ENCODE measurements at regions not wholly inside any gene's neighbourhood (a gene's known extent, or its start where the extent isn't known, plus 50 kb on each side); places are given as distances from the start of the nearest gene placed in this dataset.

DNA sequence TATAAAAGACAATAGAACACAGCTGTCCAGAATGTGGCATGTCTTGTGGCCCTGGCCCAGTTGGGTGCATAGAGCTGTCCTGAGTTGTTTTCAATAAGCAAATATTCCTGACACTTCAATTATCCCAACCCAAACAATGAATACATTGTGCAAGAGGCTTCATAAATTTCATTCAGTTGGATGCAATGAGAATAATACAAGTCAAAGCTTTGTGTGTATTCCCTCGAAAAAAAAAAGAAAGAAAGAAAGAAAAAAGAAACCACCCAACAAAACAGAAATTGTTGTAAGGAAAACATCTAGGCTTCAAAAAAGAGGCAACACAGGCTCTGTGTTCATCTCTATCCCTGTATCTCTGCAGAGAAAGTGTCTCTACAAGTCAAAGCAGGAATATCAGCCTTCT, 138.7 kb upstream of the ADO start:
- H3K36me3 Mint-ChIP-seq, result no peaks in the 10 kb centered on the region
- DNase-seq (ENCODE audit: low spot score in 2 of 2), result no peak
- no peaks in the 10 kb centered on the region for H3K27me3 Mint-ChIP-seq
- peaks cover 13% of the 10 kb centered on the region for H3K4me1 Mint-ChIP-seq
- no peak overlapping the region for H3K27ac Mint-ChIP-seq
- H3K9me3 Mint-ChIP-seq, result no peaks in the 10 kb centered on the region
- ATAC-seq (ENCODE audit: low read depth), result no peak
- no peak overlapping the region for H3K4me3 Mint-ChIP-seq

DNA sequence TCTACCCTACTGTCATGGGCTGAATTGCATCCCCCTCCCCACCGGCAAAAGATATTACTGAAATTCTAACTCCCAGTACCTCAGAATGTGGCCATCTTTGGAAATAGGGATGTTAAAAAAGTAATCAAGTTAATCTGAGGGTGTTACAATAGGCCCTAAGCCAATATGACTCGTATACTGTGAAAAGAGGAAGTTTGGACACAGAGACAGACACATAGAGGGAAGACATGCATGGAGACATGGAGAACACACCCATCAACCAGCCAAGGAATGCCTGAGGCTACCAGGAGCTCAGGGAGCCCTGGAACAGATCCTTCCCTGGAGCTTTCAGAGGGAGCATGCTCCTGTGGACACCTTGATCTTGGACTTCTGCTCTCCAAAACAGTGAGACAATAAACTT, 138.2 kb upstream of the ADO start:
- Mint-ChIP-seq H3K9me3 (no peaks in the 10 kb centered on the region), H3K27ac (no peak overlapping the region), H3K4me3 (no peak overlapping the region), H3K27me3 (no peaks in the 10 kb centered on the region), H3K4me1 (peaks cover 16% of the 10 kb centered on the region), H3K36me3 (no peaks in the 10 kb centered on the region)
- DNase-seq (ENCODE audit: low spot score in 2 of 2) (no peak), ATAC-seq (ENCODE audit: low read depth) (no peak)

DNA sequence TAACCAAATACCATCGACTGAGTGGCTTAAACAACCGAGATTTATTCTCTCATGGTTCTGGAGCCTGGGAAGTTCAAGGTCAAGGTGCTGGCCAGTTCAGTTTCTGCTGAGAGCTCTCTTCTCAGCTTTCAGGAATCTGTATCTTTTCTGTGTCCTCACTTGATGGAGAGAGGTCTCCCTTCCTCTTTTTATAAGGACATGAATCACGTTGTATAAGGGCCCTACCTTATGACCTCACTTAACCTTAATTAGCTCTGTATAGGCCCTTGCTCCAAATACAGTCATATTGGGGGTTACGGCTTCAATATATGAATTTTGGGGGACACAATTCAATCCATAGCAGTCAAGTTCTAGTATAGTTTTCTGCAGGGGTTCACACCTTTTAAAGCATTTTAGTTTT, 135.2 kb upstream of the ADO start:
- no peak overlapping the region for H3K27ac Mint-ChIP-seq
- no peak overlapping the region for H3K4me3 Mint-ChIP-seq
- peak; percentile 27 for ATAC-seq (ENCODE audit: low read depth)
- no peak for DNase-seq (ENCODE audit: low spot score in 2 of 2)
- no peaks in the 10 kb centered on the region for H3K36me3 Mint-ChIP-seq
- no peaks in the 10 kb centered on the region for H3K27me3 Mint-ChIP-seq
- H3K9me3 Mint-ChIP-seq, result no peaks in the 10 kb centered on the region
- H3K4me1 Mint-ChIP-seq, result peaks cover 14% of the 10 kb centered on the region

DNA sequence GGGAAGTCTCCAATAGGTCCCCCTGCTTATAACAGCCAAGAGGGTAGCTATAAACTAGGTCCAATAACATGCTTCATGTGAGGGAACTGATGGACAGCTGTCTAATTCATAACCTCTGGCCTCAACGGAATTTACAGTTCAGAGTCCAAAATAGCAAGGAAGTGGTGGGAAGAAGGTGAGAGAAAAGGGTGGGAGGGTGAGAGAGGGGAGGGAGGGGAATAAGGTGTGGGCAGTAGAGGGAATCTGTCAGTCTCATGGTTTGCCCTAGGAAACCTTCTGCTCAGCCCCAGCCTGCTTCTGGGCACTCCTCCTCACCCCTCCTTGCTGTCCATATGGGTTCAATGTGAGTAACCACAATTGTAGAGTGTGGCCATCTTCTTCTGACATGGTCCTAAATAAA, 133.4 kb upstream of the ADO start:
- Mint-ChIP-seq H3K9me3 (no peaks in the 10 kb centered on the region), H3K27ac (no peak overlapping the region), H3K4me1 (peaks cover 14% of the 10 kb centered on the region), H3K4me3 (no peak overlapping the region), H3K36me3 (no peaks in the 10 kb centered on the region), H3K27me3 (no peaks in the 10 kb centered on the region)
- DNase-seq (ENCODE audit: low spot score in 2 of 2) (no peak), ATAC-seq (ENCODE audit: low read depth) (no peak)

DNA sequence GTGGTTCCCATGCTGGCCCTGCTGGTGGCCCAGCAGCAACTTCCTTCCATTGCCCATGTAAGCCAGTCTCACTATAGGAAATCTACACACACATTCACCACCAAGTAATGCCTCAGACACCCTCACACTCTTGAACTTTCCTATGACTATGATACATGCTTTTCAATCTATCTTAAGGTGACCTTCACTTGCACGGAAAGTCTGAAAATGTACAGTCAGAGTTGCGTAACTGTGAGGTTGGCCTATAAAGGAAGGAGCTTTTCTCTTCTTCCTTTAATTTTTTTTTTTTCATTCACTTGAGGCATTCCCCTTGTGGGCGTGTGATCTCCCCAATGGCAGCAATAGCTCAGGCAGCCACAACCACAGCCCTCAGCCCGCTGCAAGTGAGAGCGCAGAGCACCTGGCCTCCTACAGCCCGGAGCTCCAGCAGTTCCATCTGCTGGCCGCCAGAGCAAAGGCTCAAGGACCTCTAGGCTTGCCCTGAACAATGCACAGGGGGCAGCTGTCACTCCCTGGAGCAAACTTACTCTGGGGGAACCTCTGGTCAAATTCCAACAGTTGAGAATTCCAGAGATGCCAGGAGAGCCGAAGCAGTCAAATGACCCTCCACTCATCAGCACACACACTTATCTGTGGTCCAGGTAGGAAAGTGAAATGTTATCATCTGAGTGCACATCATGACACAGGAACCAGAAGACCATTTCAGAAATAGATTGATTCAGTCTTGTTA, 123.1 kb upstream of the ADO start:
- peaks cover 9% of the 10 kb centered on the region for H3K4me1 Mint-ChIP-seq
- no peaks in the 10 kb centered on the region for H3K27me3 Mint-ChIP-seq
- H3K9me3 Mint-ChIP-seq, result peaks cover 3% of the 10 kb centered on the region
- peaks cover 5% of the 10 kb centered on the region for H3K36me3 Mint-ChIP-seq
- peak; percentile 99 for ATAC-seq (ENCODE audit: low read depth)
- peak overlapping the region; percentile 9 for H3K4me3 Mint-ChIP-seq
- peak in 1 of 2 donors; percentile 44 for DNase-seq (ENCODE audit: low spot score in 2 of 2)
- peak overlapping the region; percentile 51 for H3K27ac Mint-ChIP-seq

DNA sequence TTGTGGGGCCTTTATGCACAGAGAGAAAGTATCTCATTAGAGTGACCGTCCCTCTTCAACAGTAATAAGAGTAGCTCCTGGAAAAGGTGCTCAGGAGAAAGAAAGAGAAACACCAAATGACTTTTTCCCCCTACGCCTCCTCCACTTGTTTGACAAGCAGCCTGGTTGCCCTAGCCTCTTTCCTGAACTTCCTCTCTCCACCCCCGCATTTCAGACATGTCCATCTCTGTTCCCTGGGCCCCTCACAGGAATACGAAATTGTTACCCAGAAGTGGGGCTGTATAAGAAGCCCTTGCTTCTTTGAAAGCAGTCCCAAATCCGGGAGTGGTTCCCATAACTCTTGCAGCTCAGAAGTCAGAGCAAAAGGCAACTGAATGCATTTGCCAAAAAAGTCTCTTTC, 119.6 kb upstream of the ADO start:
- no peak for ATAC-seq (ENCODE audit: low read depth)
- DNase-seq (ENCODE audit: low spot score in 2 of 2), result no peak
- H3K27ac Mint-ChIP-seq, result no peak overlapping the region
- H3K4me1 Mint-ChIP-seq, result peaks cover 13% of the 10 kb centered on the region
- H3K9me3 Mint-ChIP-seq, result peaks cover 6% of the 10 kb centered on the region
- H3K27me3 Mint-ChIP-seq, result no peaks in the 10 kb centered on the region
- H3K36me3 Mint-ChIP-seq, result peaks cover 3% of the 10 kb centered on the region
- no peak overlapping the region for H3K4me3 Mint-ChIP-seq

DNA sequence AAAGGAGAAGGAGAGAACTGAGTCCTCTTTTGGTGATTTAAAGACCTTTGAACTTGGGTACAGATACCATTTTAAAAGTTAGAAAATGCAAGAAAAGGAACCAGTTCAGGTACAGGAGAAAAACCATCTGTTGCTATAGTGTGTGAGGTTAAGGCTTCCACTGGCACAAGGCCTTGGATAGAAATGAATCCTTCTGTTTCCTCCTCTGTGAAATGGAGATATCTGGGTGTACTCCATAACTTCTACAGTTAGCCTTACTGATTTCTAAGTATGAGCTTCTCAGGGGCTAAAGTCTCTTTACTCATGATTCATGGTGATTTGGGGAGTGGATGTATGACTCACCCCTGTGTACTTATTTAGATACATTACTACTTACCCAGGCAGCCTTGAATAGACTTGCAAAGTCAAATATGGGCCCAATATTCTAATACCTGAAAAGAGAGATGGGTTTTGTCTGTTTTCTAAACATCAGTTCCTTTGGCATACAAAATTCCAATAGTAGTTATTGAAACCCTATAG, 117.2 kb upstream of the ADO start:
- H3K36me3 Mint-ChIP-seq, result peaks cover 3% of the 10 kb centered on the region
- no peaks in the 10 kb centered on the region for H3K27me3 Mint-ChIP-seq
- ATAC-seq (ENCODE audit: low read depth) (no peak), DNase-seq (ENCODE audit: low spot score in 2 of 2) (no peak)
- no peak overlapping the region for H3K4me3 Mint-ChIP-seq
- H3K9me3 Mint-ChIP-seq, result peaks cover 6% of the 10 kb centered on the region
- peaks cover 21% of the 10 kb centered on the region for H3K4me1 Mint-ChIP-seq
- no peak overlapping the region for H3K27ac Mint-ChIP-seq

DNA sequence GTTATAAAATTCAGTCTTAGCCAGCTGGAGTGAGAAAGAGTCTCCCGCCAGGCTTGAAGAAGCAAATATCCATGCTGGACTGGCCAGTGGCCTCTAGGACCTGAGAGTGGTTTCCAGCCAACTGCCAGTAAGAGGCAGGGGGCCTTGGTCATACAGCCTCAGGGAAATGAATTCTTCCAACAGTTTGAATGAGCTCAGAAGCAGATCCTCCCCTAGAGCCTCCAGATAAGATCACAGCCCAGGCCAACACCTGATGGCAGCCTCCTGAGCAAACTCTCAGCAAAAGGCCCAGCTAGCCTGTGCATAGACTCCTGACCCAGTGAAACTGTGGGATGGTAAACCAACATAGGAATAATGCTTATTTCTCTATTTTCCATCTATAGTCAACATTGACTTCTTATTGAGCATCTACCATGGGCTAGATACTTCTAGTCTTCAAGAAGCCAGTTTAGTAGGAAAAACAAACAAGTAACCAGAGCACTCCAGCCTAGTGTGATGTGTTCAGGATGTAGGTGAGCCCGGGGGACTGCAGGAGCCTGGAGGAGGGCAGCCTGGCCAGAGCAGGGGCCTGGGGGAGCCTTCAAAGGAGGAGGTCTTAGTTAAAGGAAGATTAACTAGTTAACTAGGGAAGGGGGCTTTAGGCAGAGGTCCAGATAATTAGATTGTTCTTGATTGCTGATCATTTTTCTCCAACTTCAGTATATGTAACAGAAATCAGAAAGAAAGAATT, 115.4 kb upstream of the ADO start:
- ATAC-seq (ENCODE audit: low read depth) (no peak), DNase-seq (ENCODE audit: low spot score in 2 of 2) (no peak)
- Mint-ChIP-seq H3K27me3 (no peaks in the 10 kb centered on the region), H3K36me3 (peaks cover 3% of the 10 kb centered on the region), H3K27ac (peak overlapping the region; percentile 92), H3K4me3 (peak overlapping the region; percentile 76), H3K4me1 (peaks cover 21% of the 10 kb centered on the region), H3K9me3 (peaks cover 7% of the 10 kb centered on the region)

DNA sequence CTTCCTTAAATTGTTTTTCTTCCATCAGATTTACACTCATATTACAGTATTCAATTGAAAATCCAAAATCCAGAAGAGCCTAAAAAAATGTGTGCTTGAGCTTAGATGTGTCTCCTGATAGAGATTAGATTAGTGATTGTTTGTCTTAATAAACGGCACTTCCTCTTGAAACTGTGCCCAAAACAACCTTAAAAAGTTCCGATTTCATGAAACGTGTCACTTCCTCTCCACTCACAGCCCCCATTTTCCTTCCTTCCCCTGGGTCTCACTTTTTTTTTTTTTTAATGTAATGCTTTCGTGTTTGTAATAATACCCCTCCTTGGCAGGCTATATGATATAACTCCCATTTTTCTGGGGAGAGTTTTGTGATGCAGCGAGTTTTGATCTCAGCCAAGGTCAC, 114.8 kb upstream of the ADO start:
- DNase-seq (ENCODE audit: low spot score in 2 of 2) (peak in 1 of 2 donors; percentile 25), ATAC-seq (ENCODE audit: low read depth) (peak; percentile 93)
- Mint-ChIP-seq H3K27ac (peak overlapping the region; percentile 92), H3K4me1 (peaks cover 21% of the 10 kb centered on the region), H3K4me3 (peak overlapping the region; percentile 76), H3K36me3 (peaks cover 3% of the 10 kb centered on the region), H3K9me3 (peaks cover 7% of the 10 kb centered on the region), H3K27me3 (no peaks in the 10 kb centered on the region)

DNA sequence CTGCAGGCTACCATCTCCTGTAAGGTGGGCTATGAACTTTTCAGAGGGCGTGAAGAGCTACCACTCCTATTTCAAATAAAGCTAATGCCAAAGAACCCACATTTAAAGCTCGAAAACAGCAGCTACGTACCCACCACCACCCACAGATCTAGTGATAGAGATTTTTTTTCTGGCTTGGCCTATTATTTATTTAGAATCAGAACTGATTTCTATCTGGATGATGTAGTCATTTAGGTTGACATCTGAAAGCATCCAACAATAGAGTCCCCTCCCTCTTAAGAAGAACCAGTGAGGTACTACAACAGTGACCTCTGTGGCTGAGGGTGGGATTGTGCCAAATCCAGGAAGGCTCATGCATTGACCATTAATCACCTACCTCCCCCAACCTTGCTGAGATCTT, 113.8 kb upstream of the ADO start:
- Mint-ChIP-seq H3K4me1 (peaks cover 21% of the 10 kb centered on the region), H3K27me3 (no peaks in the 10 kb centered on the region), H3K36me3 (peaks cover 3% of the 10 kb centered on the region), H3K4me3 (peak overlapping the region; percentile 76), H3K9me3 (peaks cover 7% of the 10 kb centered on the region), H3K27ac (peak overlapping the region; percentile 92)
- ATAC-seq (ENCODE audit: low read depth), result no peak
- no peak for DNase-seq (ENCODE audit: low spot score in 2 of 2)

DNA sequence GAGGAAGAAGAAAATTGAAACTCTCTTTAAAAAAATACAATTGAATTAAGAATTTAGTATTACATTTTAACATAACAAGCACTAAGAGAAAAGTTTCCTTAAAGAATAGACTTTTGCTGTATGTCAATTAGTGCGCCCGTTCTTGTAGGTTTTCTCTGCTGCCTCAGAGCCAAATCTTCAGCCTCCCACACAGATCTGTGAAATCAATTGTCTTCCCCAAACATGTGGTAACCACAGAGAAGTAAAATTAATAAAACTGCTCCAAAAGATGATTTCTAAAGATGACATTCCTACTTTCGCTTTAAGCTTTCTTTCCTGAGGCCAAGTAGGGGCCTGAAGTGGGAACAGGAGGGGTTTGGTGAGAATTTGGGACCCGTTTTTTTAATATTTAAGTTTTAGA, 113.2 kb upstream of the ADO start:
- H3K27me3 Mint-ChIP-seq, result no peaks in the 10 kb centered on the region
- no peak overlapping the region for H3K27ac Mint-ChIP-seq
- H3K4me3 Mint-ChIP-seq, result peak overlapping the region; percentile 39
- no peak for DNase-seq (ENCODE audit: low spot score in 2 of 2)
- no peaks in the 10 kb centered on the region for H3K36me3 Mint-ChIP-seq
- H3K4me1 Mint-ChIP-seq, result peaks cover 22% of the 10 kb centered on the region
- H3K9me3 Mint-ChIP-seq, result peaks cover 6% of the 10 kb centered on the region
- no peak for ATAC-seq (ENCODE audit: low read depth)

DNA sequence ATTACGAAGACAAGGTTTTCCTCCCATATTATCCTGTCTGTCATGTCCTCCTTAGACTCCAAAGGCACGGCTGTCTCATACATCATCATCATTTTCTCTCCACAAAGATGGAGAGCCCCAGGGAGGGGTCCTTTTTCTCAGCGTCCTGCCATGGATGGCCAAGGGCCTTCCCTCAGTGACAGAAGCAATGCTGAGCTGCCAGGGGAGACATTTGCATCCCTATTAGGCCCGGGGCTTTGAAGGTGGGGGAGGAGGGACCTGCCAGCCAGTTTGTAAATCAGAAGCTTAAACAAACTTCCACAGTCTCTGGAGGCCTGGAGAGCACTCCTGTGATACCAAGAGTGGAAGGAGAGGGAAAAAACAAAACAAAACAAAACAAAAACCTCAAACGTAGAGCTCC, 112.4 kb upstream of the ADO start:
- ATAC-seq (ENCODE audit: low read depth) (no peak), DNase-seq (ENCODE audit: low spot score in 2 of 2) (no peak)
- H3K36me3 Mint-ChIP-seq, result no peaks in the 10 kb centered on the region
- no peaks in the 10 kb centered on the region for H3K27me3 Mint-ChIP-seq
- no peak overlapping the region for H3K4me3 Mint-ChIP-seq
- H3K9me3 Mint-ChIP-seq, result peaks cover 1% of the 10 kb centered on the region
- no peak overlapping the region for H3K27ac Mint-ChIP-seq
- peaks cover 29% of the 10 kb centered on the region for H3K4me1 Mint-ChIP-seq

DNA sequence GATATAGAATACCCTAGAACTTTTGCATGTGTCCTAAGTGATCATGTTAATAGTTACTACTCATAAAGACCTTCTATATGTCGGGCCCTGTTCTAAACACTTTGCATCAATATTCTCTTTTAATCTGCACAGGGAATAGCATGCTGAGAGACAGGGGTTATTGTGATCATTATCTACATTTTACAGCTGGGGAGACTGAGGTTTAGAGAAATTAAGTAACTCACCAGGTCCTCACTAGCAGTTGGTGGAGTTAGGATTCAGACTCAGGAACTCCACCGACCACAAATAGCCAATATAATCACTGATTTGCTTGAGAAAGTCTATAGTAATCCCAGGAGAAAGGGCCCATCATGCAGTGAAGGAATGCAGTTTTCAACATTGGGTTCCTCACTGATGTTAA, 111.2 kb upstream of the ADO start:
- Mint-ChIP-seq H3K27ac (no peak overlapping the region), H3K36me3 (no peaks in the 10 kb centered on the region), H3K27me3 (no peaks in the 10 kb centered on the region), H3K4me1 (peaks cover 29% of the 10 kb centered on the region), H3K9me3 (peaks cover 1% of the 10 kb centered on the region), H3K4me3 (no peak overlapping the region)
- ATAC-seq (ENCODE audit: low read depth) (no peak), DNase-seq (ENCODE audit: low spot score in 2 of 2) (no peak)

DNA sequence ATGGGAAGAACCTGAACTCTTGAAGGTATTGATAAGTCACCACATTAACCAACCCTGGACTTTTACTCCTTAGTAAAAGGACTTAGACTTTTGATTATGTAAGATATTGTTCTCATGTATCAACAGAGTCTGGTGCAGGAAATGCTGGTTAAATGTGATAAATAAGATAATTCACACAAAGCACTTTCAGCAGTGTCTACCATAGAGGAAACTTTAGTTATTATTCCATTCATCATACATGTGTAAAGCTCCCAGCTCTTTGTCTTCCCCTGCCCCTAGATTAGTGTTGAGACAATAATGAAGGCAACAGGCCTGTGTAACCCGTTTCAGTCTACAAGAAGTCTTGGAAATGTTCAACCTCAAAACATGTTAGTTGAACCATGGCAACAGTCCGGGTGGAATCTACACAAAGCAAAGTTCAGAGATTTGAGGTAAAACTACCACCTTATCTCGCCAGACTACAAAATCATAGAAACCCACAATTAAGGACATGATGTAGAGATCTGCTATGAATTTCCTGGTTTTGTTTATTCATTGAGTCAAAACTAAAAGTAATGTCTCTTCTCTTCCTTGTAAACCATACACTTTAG, 109.9 kb upstream of the ADO start:
- H3K4me1 Mint-ChIP-seq, result peaks cover 23% of the 10 kb centered on the region
- H3K27ac Mint-ChIP-seq, result no peak overlapping the region
- H3K9me3 Mint-ChIP-seq, result peaks cover 5% of the 10 kb centered on the region
- DNase-seq (ENCODE audit: low spot score in 2 of 2) (no peak), ATAC-seq (ENCODE audit: low read depth) (no peak)
- no peak overlapping the region for H3K4me3 Mint-ChIP-seq
- H3K36me3 Mint-ChIP-seq, result no peaks in the 10 kb centered on the region
- no peaks in the 10 kb centered on the region for H3K27me3 Mint-ChIP-seq
